ENCODE measurements at regions not wholly inside any gene's neighbourhood (a gene's known extent, or its start where the extent isn't known, plus 50 kb on each side); places are given as distances from the start of the nearest gene placed in this dataset.

GRCh38 chr5:8628521-8628920 is 759.6 kb downstream of the MTRR start:
- TF ChIP-seq POLR2AphosphoS5 (IDR thresholded peaks at IDR 0.05) (no peak), CTCF (IDR thresholded peaks at IDR 0.05) (no peak), POLR2A (IDR thresholded peaks at IDR 0.05) (no peak), EP300 (IDR thresholded peaks at IDR 0.05) (no peak)
